Stimulated activated CD8-positive, alpha-beta memory T cell treated with anti-CD3 and anti-CD28 coated beads, Interleukin-4, amount 100 ng/mL, for 24 hours (primary cell): ENCODE measurements at regions not wholly inside any gene's neighbourhood (a gene's known extent, or its start where the extent isn't known, plus 50 kb on each side); places are given as distances from the start of the nearest gene placed in this dataset.
"Not testable (repeated sequence)": the region's sequence is repeated elsewhere in the genome, so short reads cannot be mapped to it uniquely, and the experiment has no call there.

Experiments used
- DNase-seq: peaks from one replicate; pipeline ENCODE4 v3.0.0-alpha.2; 2020; ENCODE audit warnings: low read depth

GRCh38 chr10:81444242-81444929 is 430.6 kb upstream of the NRG3 start:
- no peak for DNase-seq

GRCh38 chr10:81450651-81451050 is 424.3 kb upstream of the NRG3 start:
- DNase-seq: no peak

- no peak for DNase-seq
Measured at GRCh38 chr10:81472927-81473470, 402.0 kb upstream of the NRG3 start.

GRCh38 chr10:81473755-81474154 is 401.2 kb upstream of the NRG3 start:
- DNase-seq: no peak

GRCh38 chr10:81479316-81479715 is 395.7 kb upstream of the NRG3 start:
- no peak for DNase-seq

GRCh38 chr10:81496626-81497025 is 378.4 kb upstream of the NRG3 start:
- no peak for DNase-seq

GRCh38 chr10:81498011-81498551 is 376.9 kb upstream of the NRG3 start:
- no peak for DNase-seq

- no peak for DNase-seq
Measured at GRCh38 chr10:81502677-81503359, 372.2 kb upstream of the NRG3 start.

GRCh38 chr10:81505777-81506176 is 369.2 kb upstream of the NRG3 start:
- DNase-seq: not testable (repeated sequence)

GRCh38 chr10:81514811-81515210 is 360.2 kb upstream of the NRG3 start:
- DNase-seq: no peak

- DNase-seq: no peak
Measured at GRCh38 chr10:81520688-81521087, 354.3 kb upstream of the NRG3 start.

- no peak for DNase-seq
Measured at GRCh38 chr10:81524467-81524866, 350.5 kb upstream of the NRG3 start.

- DNase-seq: no peak
Measured at GRCh38 chr10:81532403-81532802, 342.6 kb upstream of the NRG3 start.

GRCh38 chr10:81534991-81535390 is 340.0 kb upstream of the NRG3 start:
- DNase-seq: no peak

- DNase-seq: no peak
Measured at GRCh38 chr10:81541517-81541916, 333.5 kb upstream of the NRG3 start.

- DNase-seq: no peak
Measured at GRCh38 chr10:81546243-81546642, 328.8 kb upstream of the NRG3 start.

GRCh38 chr10:81548160-81548559 is 326.8 kb upstream of the NRG3 start:
- no peak for DNase-seq

GRCh38 chr10:81564143-81564542 is 310.9 kb upstream of the NRG3 start:
- DNase-seq: no peak

GRCh38 chr10:81569488-81569887 is 305.5 kb upstream of the NRG3 start:
- no peak for DNase-seq

GRCh38 chr10:81570349-81570748 is 304.6 kb upstream of the NRG3 start:
- DNase-seq: no peak

- no peak for DNase-seq
Measured at GRCh38 chr10:81570878-81571794, 303.9 kb upstream of the NRG3 start.

- no peak for DNase-seq
Measured at GRCh38 chr10:81575036-81575435, 300.0 kb upstream of the NRG3 start.
